ENCODE measurements at regions not wholly inside any gene's neighbourhood (a gene's known extent, or its start where the extent isn't known, plus 50 kb on each side); places are given as distances from the start of the nearest gene placed in this dataset.
"Not testable (repeated sequence)": the region's sequence is repeated elsewhere in the genome, so short reads cannot be mapped to it uniquely, and the experiment has no call there.

DNA sequence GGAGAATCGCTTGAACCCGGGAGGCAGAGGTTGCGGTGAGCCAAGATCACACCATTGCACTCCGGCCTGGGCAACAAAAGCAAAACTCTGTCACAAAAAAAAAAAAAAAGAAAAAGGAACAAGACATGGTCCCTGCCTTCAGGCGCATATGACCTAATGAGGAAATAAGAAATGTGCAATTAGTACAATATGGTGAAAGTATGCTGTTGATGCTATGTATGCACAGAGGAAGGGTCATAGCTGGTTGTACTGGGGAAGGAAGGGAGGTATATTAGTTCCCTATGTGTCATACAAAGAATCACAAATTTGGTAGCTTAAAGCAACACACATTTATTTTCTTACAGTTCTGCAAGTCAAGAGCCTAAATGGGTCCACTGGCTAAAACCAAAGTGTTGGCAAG lies 97.8 kb upstream of the MPP7 start:
- TF ChIP-seq, protein P1, sequence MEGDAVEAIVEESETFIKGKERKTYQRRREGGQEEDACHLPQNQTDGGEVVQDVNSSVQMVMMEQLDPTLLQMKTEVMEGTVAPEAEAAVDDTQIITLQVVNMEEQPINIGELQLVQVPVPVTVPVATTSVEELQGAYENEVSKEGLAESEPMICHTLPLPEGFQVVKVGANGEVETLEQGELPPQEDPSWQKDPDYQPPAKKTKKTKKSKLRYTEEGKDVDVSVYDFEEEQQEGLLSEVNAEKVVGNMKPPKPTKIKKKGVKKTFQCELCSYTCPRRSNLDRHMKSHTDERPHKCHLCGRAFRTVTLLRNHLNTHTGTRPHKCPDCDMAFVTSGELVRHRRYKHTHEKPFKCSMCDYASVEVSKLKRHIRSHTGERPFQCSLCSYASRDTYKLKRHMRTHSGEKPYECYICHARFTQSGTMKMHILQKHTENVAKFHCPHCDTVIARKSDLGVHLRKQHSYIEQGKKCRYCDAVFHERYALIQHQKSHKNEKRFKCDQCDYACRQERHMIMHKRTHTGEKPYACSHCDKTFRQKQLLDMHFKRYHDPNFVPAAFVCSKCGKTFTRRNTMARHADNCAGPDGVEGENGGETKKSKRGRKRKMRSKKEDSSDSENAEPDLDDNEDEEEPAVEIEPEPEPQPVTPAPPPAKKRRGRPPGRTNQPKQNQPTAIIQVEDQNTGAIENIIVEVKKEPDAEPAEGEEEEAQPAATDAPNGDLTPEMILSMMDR (IDR thresholded peaks at IDR 0.05; ENCODE audit: insufficient read depth, low read depth, low read length), result no peak
- no peak for TF ChIP-seq EZH2 (IDR thresholded peaks at IDR 0.05; ENCODE audit: insufficient read depth, low read length)
- H3K4me1 ChIP-seq (ENCODE audit: insufficient read depth, low read length), result no peaks in the 10 kb centered on the region
- no peaks in the 10 kb centered on the region for H4K20me1 ChIP-seq (ENCODE audit: insufficient read depth, low read length)
- no peak overlapping the region for H3K4me2 ChIP-seq (ENCODE audit: low read length)
- no peak overlapping the region for H3K9ac ChIP-seq (ENCODE audit: low read length)
- Mint-ChIP-seq H3K4me3 (ENCODE audit: unreplicated experiment) (no peak overlapping the region), H3K36me3 (ENCODE audit: low read depth, unreplicated experiment) (no peaks in the 10 kb centered on the region), H3K4me1 (ENCODE audit: low read depth, unreplicated experiment) (no peaks in the 10 kb centered on the region), H3K27ac (ENCODE audit: unreplicated experiment) (no peak overlapping the region), H3K9me3 (ENCODE audit: unreplicated experiment) (no peaks in the 10 kb centered on the region), H3K27me3 (ENCODE audit: low read depth, unreplicated experiment) (peaks cover 12% of the 10 kb centered on the region)
- H3K36me3 ChIP-seq (ENCODE audit: insufficient read depth, low read length), result no peaks in the 10 kb centered on the region
- no peak overlapping the region for H2AFZ ChIP-seq (ENCODE audit: low read depth, low read length)
- H3K27me3 ChIP-seq (ENCODE audit: insufficient read depth, low read length), result no peaks in the 10 kb centered on the region
- DNase-seq (ENCODE audit: low read depth) (no peak), FAIRE-seq (no peak)
- H3K4me3 ChIP-seq (ENCODE audit: insufficient read depth, low read depth, low read length), result no peak overlapping the region
- H3K79me2 ChIP-seq (ENCODE audit: insufficient read depth, low read length), result no peaks in the 10 kb centered on the region
- no peak overlapping the region for H3K27ac ChIP-seq (ENCODE audit: low read depth, low read length)
- H3K9me3 ChIP-seq (ENCODE audit: insufficient read depth, low read depth, low read length), result no peaks in the 10 kb centered on the region

DNA sequence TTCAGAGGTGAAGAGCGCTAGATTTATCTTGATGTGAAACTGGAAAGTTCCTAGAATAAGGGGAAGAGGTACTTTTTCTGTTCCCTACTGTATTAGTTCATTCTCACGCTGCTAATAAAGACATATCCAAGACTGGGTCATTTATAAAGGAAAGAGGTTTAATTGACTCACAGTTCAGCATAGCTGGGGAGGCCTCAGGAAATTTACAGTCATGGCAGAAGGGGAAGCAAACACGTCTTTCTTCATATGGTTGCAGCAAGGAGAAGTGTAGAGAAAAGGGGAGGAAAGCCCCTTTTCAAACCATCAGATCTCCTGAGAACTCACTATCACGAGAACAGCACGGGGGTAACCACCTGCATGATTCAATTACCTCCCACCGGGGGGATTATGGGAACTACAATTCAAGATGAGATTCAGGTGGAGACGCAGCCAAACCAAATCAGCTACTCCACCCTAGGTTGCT lies 99.8 kb upstream of the MPP7 start:
- H3K27me3 Mint-ChIP-seq (ENCODE audit: low read depth, unreplicated experiment), result peaks cover 12% of the 10 kb centered on the region
- not testable (repeated sequence) for H3K27ac Mint-ChIP-seq (ENCODE audit: unreplicated experiment); H3K27ac ChIP-seq (ENCODE audit: low read depth, low read length); H3K4me1 ChIP-seq (ENCODE audit: insufficient read depth, low read length); H3K36me3 ChIP-seq (ENCODE audit: insufficient read depth, low read length); H3K4me2 ChIP-seq (ENCODE audit: low read length); DNase-seq (ENCODE audit: low read depth); H3K27me3 ChIP-seq (ENCODE audit: insufficient read depth, low read length); H3K79me2 ChIP-seq (ENCODE audit: insufficient read depth, low read length); H3K9ac ChIP-seq (ENCODE audit: low read length); H3K4me3 Mint-ChIP-seq (ENCODE audit: unreplicated experiment); H4K20me1 ChIP-seq (ENCODE audit: insufficient read depth, low read length); H3K9me3 ChIP-seq (ENCODE audit: insufficient read depth, low read depth, low read length); H2AFZ ChIP-seq (ENCODE audit: low read depth, low read length); H3K4me3 ChIP-seq (ENCODE audit: insufficient read depth, low read depth, low read length); FAIRE-seq; H3K9me3 Mint-ChIP-seq (ENCODE audit: unreplicated experiment); H3K4me1 Mint-ChIP-seq (ENCODE audit: low read depth, unreplicated experiment); H3K36me3 Mint-ChIP-seq (ENCODE audit: low read depth, unreplicated experiment)

DNA sequence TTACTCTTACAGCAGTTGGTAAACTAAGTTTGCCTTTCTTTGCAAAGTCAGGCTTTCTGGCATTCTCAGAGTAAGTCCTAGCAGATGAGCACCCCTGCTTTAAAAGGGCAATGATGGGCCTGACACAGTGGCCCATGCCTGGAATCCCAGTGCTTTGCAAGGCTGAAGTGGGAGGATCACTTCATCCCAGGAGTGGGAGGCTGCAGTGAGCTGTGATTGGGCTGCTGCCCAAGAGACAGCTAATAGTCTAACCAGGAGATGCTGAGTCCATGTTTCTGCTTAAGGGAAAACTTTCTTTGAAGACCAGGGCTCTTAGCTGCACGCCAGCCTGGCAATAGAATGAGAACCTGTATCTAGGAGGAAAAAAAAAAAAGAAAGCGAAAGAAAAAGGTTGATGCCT lies 100.2 kb upstream of the MPP7 start:
- H3K9me3 Mint-ChIP-seq (ENCODE audit: unreplicated experiment), result no peaks in the 10 kb centered on the region
- no peak for DNase-seq (ENCODE audit: low read depth)
- H3K36me3 ChIP-seq (ENCODE audit: insufficient read depth, low read length), result no peaks in the 10 kb centered on the region

More for the DNA sequence above, 100.2 kb upstream of the MPP7 start:
- Histone ChIP-seq H3K4me2 (ENCODE audit: low read length) (no peak overlapping the region), H3K9me3 (ENCODE audit: insufficient read depth, low read depth, low read length) (no peaks in the 10 kb centered on the region), H2AFZ (ENCODE audit: low read depth, low read length) (no peak overlapping the region), H3K4me1 (ENCODE audit: insufficient read depth, low read length) (no peaks in the 10 kb centered on the region), H3K79me2 (ENCODE audit: insufficient read depth, low read length) (no peaks in the 10 kb centered on the region), H4K20me1 (ENCODE audit: insufficient read depth, low read length) (no peaks in the 10 kb centered on the region), H3K27ac (ENCODE audit: low read depth, low read length) (no peak overlapping the region), H3K27me3 (ENCODE audit: insufficient read depth, low read length) (no peaks in the 10 kb centered on the region), H3K4me3 (ENCODE audit: insufficient read depth, low read depth, low read length) (no peak overlapping the region), H3K9ac (ENCODE audit: low read length) (no peak overlapping the region)
- Mint-ChIP-seq H3K27me3 (ENCODE audit: low read depth, unreplicated experiment) (peaks cover 13% of the 10 kb centered on the region), H3K36me3 (ENCODE audit: low read depth, unreplicated experiment) (no peaks in the 10 kb centered on the region), H3K27ac (ENCODE audit: unreplicated experiment) (no peak overlapping the region), H3K4me3 (ENCODE audit: unreplicated experiment) (no peak overlapping the region), H3K4me1 (ENCODE audit: low read depth, unreplicated experiment) (no peaks in the 10 kb centered on the region)
- no peak for TF ChIP-seq EZH2 (IDR thresholded peaks at IDR 0.05; ENCODE audit: insufficient read depth, low read length)
- TF ChIP-seq, protein P1 (IDR thresholded peaks at IDR 0.05; ENCODE audit: insufficient read depth, low read depth, low read length), result no peak
- FAIRE-seq, result no peak
